Transverse colon (tissue), 4 donors: ENCODE measurements at regions not wholly inside any gene's neighbourhood (a gene's known extent, or its start where the extent isn't known, plus 50 kb on each side); places are given as distances from the start of the nearest gene placed in this dataset.

ENCODE experiments used
- DNase-seq: peaks from one replicate; pipeline ENCODE4 v3.0.0-alpha.2; 2019
- H3K27ac ChIP-seq, 4 donors: fragments of 200-600 bp; sonication (generic); 2 replicates each; pipeline ENCODE4 v1.5.1; 2016 to 2018; ENCODE audit warnings: inconsistent platforms in 4 of 4
- H3K27me3 ChIP-seq: fragments of 200-600 bp; sonication (generic); 2 replicates; pipeline ENCODE4 v1.5.1; 2017; ENCODE audit warnings: inconsistent platforms
- H3K36me3 ChIP-seq, 4 donors: fragments of 200-600 bp; sonication (generic); 2 replicates each; pipeline ENCODE4 v1.5.1; 2017 to 2019; ENCODE audit warnings: inconsistent platforms in 4 of 4
- H3K4me1 ChIP-seq, 4 donors: fragments of 200-600 bp; sonication (generic); 2 replicates each; pipeline ENCODE4 v1.5.1; 2017 to 2020; ENCODE audit warnings: inconsistent platforms in 4 of 4
- H3K4me3 ChIP-seq, 4 donors: fragments of 200-600 bp; sonication (generic); 1 replicate in 1 of 4; 2 replicates in 3 of 4; pipeline versions ENCODE4 v1.5.1 to v1.6.1; 2017 to 2019; ENCODE audit warnings: inconsistent platforms in 4 of 4
- H3K9me3 ChIP-seq, 2 donors: fragments of 200-600 bp; sonication (generic); 2 replicates each; pipeline ENCODE4 v1.5.1; 2017 to 2019; ENCODE audit warnings: inconsistent platforms in 2 of 2
- EP300 ChIP-seq: sonication (generic); formaldehyde crosslinking; IDR thresholded peaks from one replicate; pipeline ENCODE4 v1.6.1; 2017; ENCODE audit warnings: antibody characterized with exemption, low read depth
- POLR2A ChIP-seq: fragments of 450-650 bp; IDR thresholded peaks from one replicate; pipeline ENCODE4 v1.6.1; 2016; ENCODE audit warnings: antibody characterized with exemption, mild to moderate bottlenecking, moderate library complexity
- POLR2AphosphoS5 ChIP-seq, 3 donors: sonication (generic); formaldehyde crosslinking; IDR thresholded peaks; one replicate each; pipeline ENCODE4 v1.6.1; 2016; ENCODE audit warnings: antibody characterized with exemption in 3 of 3
- WGBS, 2 donors: methylation state at CpG; one replicate each; pipeline ENCODE4 v1.1.5; 2018; ENCODE audit warnings: low coverage in 1 of 2; 5-methylcytosine and 5-hydroxymethylcytosine counted together
- in situ Hi-C, 4 donors: fragments of 200-750 bp; cut with MboI; loops; one replicate each; pipeline versions ENCODE4 v1.15.0 to v1.15.1; 2017; ENCODE audit warnings: low sequenced_read_pairs in 3 of 4, low pct_ligation_motif_present in 1 of 4, low pct_unique_long_range_greater_than_20kb in 1 of 4
- intact Hi-C: fragments of 100-400 bp; cut with DNase I; formaldehyde crosslinking; loops from one replicate; pipeline ENCODE4 v1.15.1; 2023; ENCODE audit warnings: low total_unique reads
- TF ChIP-seq, protein P1 (sequence below), 5 experiments: fragments of 200-600 bp in 3 of 5; fragments of 450-650 bp in 2 of 5; sonication (generic) in 3 of 5; IDR thresholded peaks; 1 replicate in 2 of 5; 2 replicates in 3 of 5; pipeline ENCODE4 v1.5.1; 2016 to 2017; ENCODE audit warnings: antibody characterized with exemption in 5 of 5, inconsistent platforms in 3 of 5, mild to moderate bottlenecking in 2 of 5, moderate library complexity in 1 of 5

DNA sequence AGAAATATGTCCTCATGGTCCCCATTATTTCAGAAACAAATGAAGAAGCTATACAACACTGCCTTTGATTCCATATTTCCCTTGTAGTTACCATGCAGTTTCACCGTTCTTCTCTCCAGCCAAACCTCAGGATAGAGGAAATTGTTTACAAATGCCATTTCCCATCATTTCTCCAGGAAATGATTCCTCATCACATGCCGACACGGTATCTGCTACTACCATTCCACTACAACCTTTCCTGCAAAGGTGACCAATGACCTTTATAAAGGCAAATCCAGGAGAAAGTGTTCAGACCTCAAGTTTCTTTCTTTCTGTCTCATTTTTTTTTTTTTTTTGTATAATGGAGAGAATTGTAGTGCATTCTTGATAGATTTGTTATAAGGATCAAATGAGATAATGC lies 460.8 kb upstream of the CDH20 start:
- TF ChIP-seq POLR2A, result no peak
- TF ChIP-seq, protein P1, sequence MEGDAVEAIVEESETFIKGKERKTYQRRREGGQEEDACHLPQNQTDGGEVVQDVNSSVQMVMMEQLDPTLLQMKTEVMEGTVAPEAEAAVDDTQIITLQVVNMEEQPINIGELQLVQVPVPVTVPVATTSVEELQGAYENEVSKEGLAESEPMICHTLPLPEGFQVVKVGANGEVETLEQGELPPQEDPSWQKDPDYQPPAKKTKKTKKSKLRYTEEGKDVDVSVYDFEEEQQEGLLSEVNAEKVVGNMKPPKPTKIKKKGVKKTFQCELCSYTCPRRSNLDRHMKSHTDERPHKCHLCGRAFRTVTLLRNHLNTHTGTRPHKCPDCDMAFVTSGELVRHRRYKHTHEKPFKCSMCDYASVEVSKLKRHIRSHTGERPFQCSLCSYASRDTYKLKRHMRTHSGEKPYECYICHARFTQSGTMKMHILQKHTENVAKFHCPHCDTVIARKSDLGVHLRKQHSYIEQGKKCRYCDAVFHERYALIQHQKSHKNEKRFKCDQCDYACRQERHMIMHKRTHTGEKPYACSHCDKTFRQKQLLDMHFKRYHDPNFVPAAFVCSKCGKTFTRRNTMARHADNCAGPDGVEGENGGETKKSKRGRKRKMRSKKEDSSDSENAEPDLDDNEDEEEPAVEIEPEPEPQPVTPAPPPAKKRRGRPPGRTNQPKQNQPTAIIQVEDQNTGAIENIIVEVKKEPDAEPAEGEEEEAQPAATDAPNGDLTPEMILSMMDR (IDR thresholded peaks at IDR 0.05), result no peak
- TF ChIP-seq EP300, result no peak
- TF ChIP-seq POLR2AphosphoS5 (IDR thresholded peaks at IDR 0.05), result no peak
- Histone ChIP-seq H3K27ac (no peak overlapping the region), H3K9me3 (no peaks in the 10 kb centered on the region), H3K27me3 (no peaks in the 10 kb centered on the region), H3K4me1 (no peaks in the 10 kb centered on the region), H3K4me3 (no peak overlapping the region), H3K36me3 (no peaks in the 10 kb centered on the region)
- 85% methylated on average over 3 of the region's 3 CpGs for whole genome bisulfite sequencing, 2 donors
- intact Hi-C loops, result no loop called here
- no peak for DNase-seq
- in situ Hi-C loops, result no loop called here

DNA sequence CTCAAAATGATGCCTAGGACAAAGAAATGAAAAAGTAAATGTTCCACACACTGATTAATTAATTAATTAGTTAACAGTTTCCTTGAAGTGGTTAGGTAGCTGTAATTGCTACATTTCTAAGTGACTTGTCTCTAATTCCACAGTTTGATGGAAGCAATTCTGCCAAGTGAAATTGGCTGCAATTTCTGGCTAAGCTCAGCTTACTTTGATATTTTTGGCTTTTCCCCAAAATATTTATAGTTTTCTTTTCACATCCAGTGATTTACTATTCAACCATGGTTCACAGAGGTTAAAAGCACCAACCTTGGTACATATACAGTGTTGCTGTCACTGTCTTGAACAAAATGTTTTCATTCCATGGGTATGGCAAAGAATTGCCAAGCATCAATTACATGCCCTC lies 459.5 kb upstream of the CDH20 start:
- DNase-seq, result no peak
- Histone ChIP-seq H3K9me3 (no peaks in the 10 kb centered on the region), H3K27ac (no peak overlapping the region), H3K27me3 (no peaks in the 10 kb centered on the region), H3K4me3 (no peak overlapping the region), H3K4me1 (no peaks in the 10 kb centered on the region), H3K36me3 (no peaks in the 10 kb centered on the region)
- TF ChIP-seq EP300 (no peak), POLR2A (no peak), POLR2AphosphoS5 (IDR thresholded peaks at IDR 0.05) (no peak)
- TF ChIP-seq, protein P1 (IDR thresholded peaks at IDR 0.05), result no peak
- in situ Hi-C loops, result no loop called here
- intact Hi-C loops, result no loop called here

DNA sequence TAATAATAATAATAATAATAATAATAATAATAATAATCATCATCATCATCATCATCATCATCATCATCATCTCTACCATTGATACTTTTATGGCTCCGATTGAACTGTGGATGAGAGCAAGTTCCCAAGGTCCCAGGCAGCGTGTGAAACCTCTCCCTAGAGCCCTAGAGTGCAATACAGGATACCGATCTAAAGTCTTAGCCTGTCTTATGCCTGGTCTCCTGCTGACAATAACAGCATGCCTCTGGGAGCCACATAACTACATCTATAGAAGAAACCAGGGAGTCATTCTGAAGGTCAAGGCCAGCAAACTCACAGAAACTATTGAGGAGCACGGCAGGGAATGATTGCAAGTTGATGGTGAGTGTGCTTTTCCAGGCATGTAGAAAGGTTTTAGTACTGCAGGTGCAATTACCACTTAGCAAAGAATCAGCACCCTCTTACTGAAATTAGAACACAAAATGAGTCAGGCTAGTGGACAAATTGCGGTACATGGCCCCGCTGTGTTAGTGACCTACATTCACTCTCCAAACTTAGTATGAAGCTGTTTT lies 457.2 kb upstream of the CDH20 start:
- WGBS, 2 donors, result 85 to 87% methylated on average over 4 to 6 of the region's 6 CpGs
- Histone ChIP-seq H3K4me3 (no peak overlapping the region), H3K36me3 (no peaks in the 10 kb centered on the region), H3K27ac (no peak overlapping the region), H3K4me1 (no peaks in the 10 kb centered on the region), H3K9me3 (no peaks in the 10 kb centered on the region), H3K27me3 (no peaks in the 10 kb centered on the region)
- in situ Hi-C loops, result no loop called here
- no peak for TF ChIP-seq POLR2AphosphoS5 (IDR thresholded peaks at IDR 0.05)
- TF ChIP-seq EP300, result no peak
- no peak for TF ChIP-seq POLR2A
- TF ChIP-seq, protein P1 (IDR thresholded peaks at IDR 0.05), result no peak
- DNase-seq, result no peak
- intact Hi-C loops, result no loop called here

DNA sequence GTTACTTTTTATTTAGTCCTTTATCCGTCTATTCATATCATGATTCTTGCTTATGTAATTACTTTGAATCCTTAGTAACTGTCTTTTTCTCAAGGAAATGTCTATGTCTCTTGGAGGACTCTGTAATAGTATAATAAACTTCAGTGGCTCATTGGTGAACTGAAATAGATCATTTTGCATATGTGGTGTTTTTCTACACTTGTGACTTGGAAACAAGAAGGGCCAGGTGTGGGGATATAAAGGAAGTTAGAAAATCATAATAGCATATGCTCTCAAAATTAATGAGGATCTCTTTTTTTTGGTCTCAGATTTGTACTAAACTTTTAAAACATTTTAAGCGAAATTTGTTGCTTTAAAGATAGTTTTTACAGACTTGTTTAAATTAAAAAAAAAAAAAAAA lies 453.0 kb upstream of the CDH20 start:
- H3K9me3 ChIP-seq, result no peaks in the 10 kb centered on the region
- no peak for TF ChIP-seq POLR2AphosphoS5 (IDR thresholded peaks at IDR 0.05)
- TF ChIP-seq EP300, result no peak
- TF ChIP-seq POLR2A, result no peak
- TF ChIP-seq, protein P1 (IDR thresholded peaks at IDR 0.05), result no peak
- no peaks in the 10 kb centered on the region for H3K4me1 ChIP-seq
- intact Hi-C loops (no loop called here), in situ Hi-C loops (no loop called here)
- no peak overlapping the region for H3K27ac ChIP-seq
- no peaks in the 10 kb centered on the region for H3K27me3 ChIP-seq
- H3K4me3 ChIP-seq, result no peak overlapping the region
- no peaks in the 10 kb centered on the region for H3K36me3 ChIP-seq
- DNase-seq, result no peak
- 60 to 72% methylated on average over 2 of the region's 2 CpGs for WGBS, 2 donors
